ENCODE measurements at regions not wholly inside any gene's neighbourhood (a gene's known extent, or its start where the extent isn't known, plus 50 kb on each side); places are given as distances from the start of the nearest gene placed in this dataset.

DNA sequence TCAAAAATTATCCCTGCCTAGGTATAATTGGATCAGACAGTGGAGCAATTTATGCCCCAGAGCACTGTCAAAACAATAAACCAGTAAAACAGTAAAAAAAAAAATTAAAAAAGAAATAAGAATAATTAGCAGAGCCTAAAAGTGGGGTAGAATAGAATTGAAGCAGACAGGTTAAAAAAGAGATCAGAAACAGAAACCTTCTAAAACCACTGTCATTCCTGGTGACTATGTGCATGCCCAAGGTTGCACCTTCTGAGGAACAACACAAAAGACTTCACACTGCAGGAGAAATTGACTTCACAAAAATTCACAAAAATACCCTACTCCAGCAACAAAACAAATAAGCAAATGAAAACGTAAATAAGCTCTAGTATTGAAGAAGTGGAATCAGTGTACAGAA, 168.6 kb downstream of the SPANXA1 start:
- ChIA-PET POLR2A (ENCODE audit: low non-redundant PET) (no interaction called here), CTCF (no interaction called here)
- TF ChIP-seq CTCF (conservative IDR thresholded peaks at IDR 0.05; ENCODE audit: low read depth), result no peak
- DNase-seq (ENCODE audit: low spot score), result no peak
- H3K27ac ChIP-seq, result no peak overlapping the region

DNA sequence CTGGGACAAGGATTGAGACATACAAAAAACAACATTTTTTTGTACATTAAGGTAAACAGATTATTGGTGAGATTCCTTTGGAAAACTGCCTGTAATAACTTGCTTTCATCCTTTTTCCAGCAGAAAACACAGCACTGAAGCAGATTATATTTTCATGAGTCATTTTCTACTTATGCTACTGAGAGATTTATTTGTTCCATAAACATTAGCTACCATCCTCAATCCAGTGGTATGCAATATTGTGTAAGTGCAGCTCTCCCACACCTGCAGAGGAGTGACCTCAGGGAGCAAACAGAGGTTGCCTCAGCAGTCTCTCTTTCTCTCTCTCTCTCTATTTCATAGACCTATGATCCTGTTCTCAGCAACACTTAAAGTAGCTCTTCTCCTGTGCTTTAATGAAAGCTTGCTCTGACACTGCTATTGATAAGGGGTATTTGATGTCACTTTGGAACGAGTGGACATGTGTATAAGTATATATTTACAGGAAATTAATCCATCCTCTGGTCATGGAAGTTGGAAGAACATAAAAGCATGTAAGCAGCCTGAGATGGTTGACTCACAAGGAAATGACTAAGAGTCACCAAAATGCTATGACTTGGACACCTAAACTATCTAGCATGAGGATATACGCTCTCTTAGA, 163.7 kb upstream of the SPANXC start:
- no peak for TF ChIP-seq CTCF (conservative IDR thresholded peaks at IDR 0.05; ENCODE audit: low read depth)
- H3K27ac ChIP-seq, result no peak overlapping the region
- DNase-seq (ENCODE audit: low spot score), result peak; percentile 57
- ChIA-PET POLR2A (ENCODE audit: low non-redundant PET) (no interaction called here), CTCF (interaction anchor here (0.7 kb wide), 1 partner anchor 209 kb away, joined by 4 read pairs; no protein-coding TSS in a partner anchor)

DNA sequence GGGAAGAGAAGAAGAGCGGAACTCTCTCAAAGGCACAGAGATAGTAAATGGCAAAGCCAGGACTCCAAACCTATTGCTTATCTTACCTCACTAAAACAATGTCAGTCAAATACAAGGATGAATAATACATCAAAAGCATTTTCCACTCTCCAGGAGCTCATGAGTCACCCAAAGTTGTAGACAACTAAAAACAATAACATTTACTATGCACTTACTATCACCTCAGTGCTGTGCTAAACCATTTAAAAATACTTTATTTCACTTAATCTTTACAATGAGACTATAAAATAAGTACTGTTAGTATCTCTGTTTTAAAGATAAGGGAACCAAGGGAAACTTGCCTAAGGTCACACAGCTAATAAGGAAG, 163.2 kb upstream of the SPANXC start:
- no peak for TF ChIP-seq CTCF (conservative IDR thresholded peaks at IDR 0.05; ENCODE audit: low read depth)
- peak; percentile 48 for DNase-seq (ENCODE audit: low spot score)
- POLR2A ChIA-PET (ENCODE audit: low non-redundant PET), result no interaction called here
- no peak overlapping the region for H3K27ac ChIP-seq
- CTCF ChIA-PET, result interaction anchor here (0.7 kb wide), 1 partner anchor 209 kb away, joined by 4 read pairs; no protein-coding TSS in a partner anchor

DNA sequence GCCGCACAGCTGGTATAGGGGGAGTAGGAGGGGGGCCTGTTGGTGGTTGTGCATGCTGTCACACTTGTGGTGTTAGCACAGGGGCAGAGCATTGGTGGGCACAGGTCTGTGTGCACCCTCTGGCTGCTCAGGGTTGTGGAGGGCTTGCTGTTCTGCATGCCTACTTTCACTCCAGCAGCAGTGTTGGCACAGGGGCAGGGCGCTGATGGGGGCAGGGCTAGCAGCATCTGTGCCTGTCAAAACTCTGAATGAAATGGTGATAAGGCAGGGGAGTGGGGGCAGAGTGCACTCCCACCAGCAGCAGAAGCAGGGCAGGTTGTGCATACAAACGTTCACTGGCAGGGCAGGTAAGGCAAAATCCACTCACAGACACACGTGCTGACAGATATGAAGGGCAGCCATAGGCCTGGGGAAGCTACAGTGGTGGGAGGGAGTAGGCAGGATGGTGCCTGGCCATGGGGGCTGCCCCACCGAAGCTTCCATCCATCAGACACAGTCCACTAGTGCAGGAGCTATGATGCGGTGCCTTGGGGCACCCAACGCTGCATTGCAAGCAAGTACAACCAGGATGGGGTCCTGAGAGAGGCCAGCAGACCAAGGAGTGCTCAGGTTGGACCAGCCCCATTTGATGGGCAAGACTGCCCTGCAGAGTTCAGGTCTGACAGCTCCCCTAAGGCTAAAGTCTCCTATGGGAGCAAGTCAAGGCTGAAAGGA, 160.7 kb upstream of the SPANXC start:
- no peak overlapping the region for H3K27ac ChIP-seq
- no peak for TF ChIP-seq CTCF (conservative IDR thresholded peaks at IDR 0.05; ENCODE audit: low read depth)
- POLR2A ChIA-PET (ENCODE audit: low non-redundant PET), result no interaction called here
- no peak for DNase-seq (ENCODE audit: low spot score)
- CTCF ChIA-PET, result no interaction called here

DNA sequence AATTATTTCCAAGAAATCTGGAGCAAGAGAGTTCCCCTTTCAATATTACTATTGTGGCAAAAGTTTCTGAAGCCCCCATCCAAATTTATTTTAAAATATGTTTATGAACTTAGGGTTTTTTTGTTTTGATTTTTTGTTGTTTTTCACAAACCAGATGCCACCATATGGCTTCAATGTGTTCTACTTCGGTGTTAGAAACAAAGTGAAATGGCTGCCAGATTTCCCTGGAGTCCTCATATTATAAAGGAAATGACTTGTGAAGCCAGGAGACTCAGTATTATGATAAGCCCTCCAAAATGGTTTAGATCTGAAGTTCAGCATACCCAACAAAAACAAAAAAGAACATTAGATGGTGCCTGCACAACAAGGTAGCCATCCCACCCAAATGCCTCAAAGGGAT, 154.2 kb upstream of the SPANXC start:
- CTCF ChIA-PET, result no interaction called here
- no peak for TF ChIP-seq CTCF (conservative IDR thresholded peaks at IDR 0.05; ENCODE audit: low read depth)
- no peak overlapping the region for H3K27ac ChIP-seq
- POLR2A ChIA-PET (ENCODE audit: low non-redundant PET), result no interaction called here
- DNase-seq (ENCODE audit: low spot score), result no peak

DNA sequence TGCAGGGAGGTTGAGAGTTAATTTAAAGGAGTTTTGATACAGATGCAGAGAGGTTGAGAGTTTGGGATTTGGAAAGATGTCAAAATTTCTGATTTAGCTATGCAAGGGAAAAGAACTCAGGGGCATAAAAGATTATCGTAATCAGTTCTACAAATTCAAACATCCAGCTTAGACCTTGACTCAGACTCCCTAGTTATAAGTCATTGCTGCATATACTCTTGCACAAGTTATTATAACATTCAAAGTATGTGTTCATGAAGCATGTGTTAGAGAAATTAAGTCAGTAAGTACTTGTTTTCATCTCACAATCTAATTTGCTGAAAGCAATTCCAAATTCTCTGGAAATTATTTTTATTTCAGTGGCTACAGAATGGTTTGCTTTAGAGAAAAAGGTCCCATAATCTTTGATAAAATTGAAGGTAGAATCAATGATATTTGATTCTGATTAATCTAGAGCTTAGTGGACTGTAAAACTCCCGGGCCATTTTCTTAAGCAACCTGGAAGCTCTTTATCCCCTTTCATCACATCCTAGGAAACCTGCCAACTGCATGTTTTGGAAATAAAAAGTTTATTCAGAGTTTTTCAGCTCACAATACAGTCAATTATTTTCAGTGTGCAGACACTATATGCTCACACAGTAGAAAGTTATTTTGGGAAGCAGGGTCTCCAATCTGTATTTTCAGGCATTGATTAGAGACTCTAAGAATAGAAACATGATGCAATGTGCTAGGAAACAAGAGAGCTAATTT, 132.9 kb upstream of the SPANXC start:
- POLR2A ChIA-PET (ENCODE audit: low non-redundant PET), result no interaction called here
- CTCF ChIA-PET, result no interaction called here
- TF ChIP-seq CTCF (conservative IDR thresholded peaks at IDR 0.05; ENCODE audit: low read depth), result no peak
- no peak for DNase-seq (ENCODE audit: low spot score)
- no peak overlapping the region for H3K27ac ChIP-seq
